ENCODE measurements at regions not wholly inside any gene's neighbourhood (a gene's known extent, or its start where the extent isn't known, plus 50 kb on each side); places are given as distances from the start of the nearest gene placed in this dataset.

GRCh38 chr14:83023369-83023768, 1489.7 kb upstream of the SEL1L start:
- TF ChIP-seq POLR2AphosphoS5 (IDR thresholded peaks at IDR 0.05; ENCODE audit: borderline replicate concordance, low read depth, low read length) = no peak
- no peak for TF ChIP-seq EZH2 (IDR thresholded peaks at IDR 0.05)
- TF ChIP-seq FOXP2 (optimal IDR thresholded peaks at IDR 0.05; ENCODE audit: control extremely low read depth, extremely low read length, insufficient read depth) = no peak
